A549 (cell line): ENCODE measurements at regions not wholly inside any gene's neighbourhood (a gene's known extent, or its start where the extent isn't known, plus 50 kb on each side); places are given as distances from the start of the nearest gene placed in this dataset.

ENCODE experiments used
- ATAC-seq, 2 experiments: fragments of 200-7000 bp in 1 of 2; fragments of >200 bp in 1 of 2; cut with Nextera tagmentation in 1 of 2; cut with Tn5 transposase in 1 of 2; 3 replicates each; pipeline versions ENCODE4 v1.8.0 to v1.9.1; 2018 to 2020; ENCODE audit warnings: mild to moderate bottlenecking in 1 of 2, moderate library complexity in 1 of 2
- CTCF ChIA-PET: fragments of 300-600 bp; sonication (Branson Sonifier 250); formaldehyde crosslinking; extraction: SDS; loops from one replicate; lab custom pipeline; 2021; ENCODE audit warnings: antibody characterized with exemption, inconsistent platforms; lab: Yijun Ruan, JAX
- POLR2A ChIA-PET: fragments of 350-600 bp; formaldehyde crosslinking; extraction: SDS; loops from one replicate; lab custom pipeline; 2021; ENCODE audit warnings: antibody characterized with exemption, inconsistent platforms; lab: Yijun Ruan, JAX
- DNase-seq, 2 experiments: peaks; one replicate each; pipeline versions ENCODE4 v3.0.0 to v3.0.0-alpha.2; 2011 to 2016; ENCODE audit warnings: low read depth in 1 of 2, low spot score in 1 of 2
- FAIRE-seq: peaks from 2 replicates; lab custom pipeline; 2011; peaks lifted over from hg19 to GRCh38; lab: Jason Lieb, UNC
- H3K27ac ChIP-seq, 2 experiments: fragments of >200 bp; sonication (Bioruptor Twin); formaldehyde crosslinking; 3 replicates each; pipeline ENCODE4 v1.5.1; 2016 to 2017
- H3K4me1 ChIP-seq: fragments of >200 bp; sonication (Bioruptor Twin); formaldehyde crosslinking; 3 replicates; pipeline ENCODE4 v1.6.1; 2016
- H3K4me2 ChIP-seq: fragments of >200 bp; sonication (Bioruptor Twin); formaldehyde crosslinking; 3 replicates; pipeline ENCODE4 v1.6.1; 2016
- H3K4me3 ChIP-seq: fragments of >200 bp; sonication (Bioruptor Twin); formaldehyde crosslinking; 3 replicates; pipeline ENCODE4 v1.5.1; 2016
- H3K9me3 ChIP-seq: fragments of >200 bp; sonication (Bioruptor Twin); formaldehyde crosslinking; 3 replicates; pipeline ENCODE4 v1.6.1; 2016
- ATOH8 ChIP-seq: fragments of 250-450 bp; sonication (Bioruptor Pico); IDR thresholded peaks from 2 replicates; pipeline ENCODE4 v1.5.0; 2020; ENCODE audit warnings: low read depth, mild to moderate bottlenecking, moderate library complexity
- CBX2 ChIP-seq: fragments of 200-600 bp; sonication (generic); IDR thresholded peaks from 2 replicates; pipeline ENCODE4 v1.6.1; 2016; ENCODE audit warnings: low read depth, mild to moderate bottlenecking, borderline replicate concordance
- CEBPB ChIP-seq, 2 experiments: fragments of >200 bp in 1 of 2; sonication (Bioruptor Twin) in 1 of 2; formaldehyde crosslinking in 1 of 2; IDR thresholded peaks; 2 replicates each; pipeline ENCODE4 v1.6.1; 2012 to 2016
- CHD4 ChIP-seq: fragments of 200-600 bp; sonication (generic); IDR thresholded peaks from 2 replicates; pipeline ENCODE4 v1.6.1; 2016; ENCODE audit warnings: antibody characterized with exemption, mild to moderate bottlenecking, borderline replicate concordance
- CTCF ChIP-seq: fragments of >200 bp; sonication (Bioruptor Twin); formaldehyde crosslinking; IDR thresholded peaks from 3 replicates; pipeline ENCODE4 v1.5.1; 2016
- EHF ChIP-seq: fragments of 250-450 bp; sonication (Bioruptor Pico); IDR thresholded peaks from 2 replicates; pipeline ENCODE4 v1.5.0; 2020; ENCODE audit warnings: mild to moderate bottlenecking
- EHMT2 ChIP-seq: fragments of 200-600 bp; sonication (generic); IDR thresholded peaks from 2 replicates; pipeline ENCODE4 v1.6.1; 2016; ENCODE audit warnings: antibody characterized with exemption, low read depth, mild to moderate bottlenecking, moderate library complexity
- GATA3 ChIP-seq: IDR thresholded peaks from 2 replicates; pipeline ENCODE4 v1.6.1; 2012; ENCODE audit warnings: borderline replicate concordance
- HOXB13 ChIP-seq: fragments of 250-450 bp; sonication (Bioruptor Pico); IDR thresholded peaks from 2 replicates; pipeline ENCODE4 v1.5.0; 2020; ENCODE audit warnings: low read depth, mild to moderate bottlenecking, moderate library complexity
- JUN ChIP-seq, 2 experiments: fragments of >200 bp; sonication (Bioruptor Twin); formaldehyde crosslinking; IDR thresholded peaks; 2 replicates in 1 of 2; 3 replicates in 1 of 2; pipeline ENCODE4 v1.6.1; 2016 to 2017
- KDM5A ChIP-seq: fragments of 200-600 bp; sonication (generic); IDR thresholded peaks from 2 replicates; pipeline ENCODE4 v1.6.1; 2016; ENCODE audit warnings: antibody characterized with exemption, mild to moderate bottlenecking
- NFE2L2 ChIP-seq: fragments of 150-350 bp; conservative IDR thresholded peaks from 2 replicates; pipeline ENCODE4 v1.6.1; 2014; ENCODE audit warnings: low read length
- NPAS2 ChIP-seq: fragments of 250-450 bp; sonication (Bioruptor Pico); IDR thresholded peaks from 2 replicates; pipeline ENCODE4 v1.8.0; 2022; ENCODE audit warnings: mild to moderate bottlenecking, moderate library complexity, borderline replicate concordance
- NR3C1 ChIP-seq: fragments of >200 bp; sonication (Bioruptor Twin); formaldehyde crosslinking; IDR thresholded peaks from 3 replicates; pipeline ENCODE4 v1.6.1; 2017
- PBX3 ChIP-seq: IDR thresholded peaks from 2 replicates; pipeline ENCODE4 v1.6.1; 2012
- POLR2A ChIP-seq: IDR thresholded peaks from 2 replicates; pipeline ENCODE4 v1.6.1; 2012; ENCODE audit warnings: mild to moderate bottlenecking, low read length
- RAD21 ChIP-seq, 2 experiments: fragments of >200 bp in 1 of 2; sonication (Bioruptor Twin) in 1 of 2; formaldehyde crosslinking in 1 of 2; IDR thresholded peaks in 1 of 2; conservative IDR thresholded peaks in 1 of 2; 2 replicates in 1 of 2; 3 replicates in 1 of 2; pipeline ENCODE4 v1.6.1; 2012 to 2018; ENCODE audit warnings: inconsistent platforms in 1 of 2
- RFX5 ChIP-seq: fragments of 450-650 bp; IDR thresholded peaks from 2 replicates; pipeline ENCODE4 v1.7.1; 2014; ENCODE audit warnings: antibody characterized with exemption, mild to moderate bottlenecking, moderate library complexity
- SREBF2 ChIP-seq: fragments of 450-650 bp; IDR thresholded peaks from 2 replicates; pipeline ENCODE4 v1.6.1; 2014; ENCODE audit warnings: mild to moderate bottlenecking, moderate library complexity
- TFCP2L1 ChIP-seq: fragments of 250-450 bp; sonication (Bioruptor Pico); IDR thresholded peaks from 2 replicates; pipeline ENCODE4 v1.5.0; 2021; ENCODE audit warnings: mild to moderate bottlenecking
- USF2 ChIP-seq: fragments of 450-650 bp; IDR thresholded peaks from 2 replicates; pipeline ENCODE4 v1.6.1; 2014; ENCODE audit warnings: antibody characterized with exemption
- WGBS: methylation state at CpG from one replicate; pipeline ENCODE4 v1.1.6; 2017; ENCODE audit errors: missing lambda C conversion rate; 5-methylcytosine and 5-hydroxymethylcytosine counted together
- TF ChIP-seq, protein P1 (sequence below): fragments of 150-350 bp; IDR thresholded peaks from 2 replicates; pipeline ENCODE4 v1.6.1; 2014; ENCODE audit warnings: low read depth, mild to moderate bottlenecking, low read length
- TF ChIP-seq, protein P2 (sequence below): IDR thresholded peaks from 2 replicates; pipeline ENCODE4 v1.6.1; 2012; ENCODE audit warnings: low read depth, borderline replicate concordance
- TF ChIP-seq, protein P3 (sequence below): fragments of >200 bp; sonication (Bioruptor Twin); formaldehyde crosslinking; IDR thresholded peaks from 3 replicates; pipeline ENCODE4 v1.6.1; 2016

GRCh38 chr15:70470556-70471191 lies 292.7 kb downstream of the UACA start:
- Histone ChIP-seq H3K4me3 (no peak overlapping the region), H3K27ac (peak overlapping the region in 1 of 2 experiments; percentile 39; a peak in 2 of 6 replicates)
- TF ChIP-seq SREBF2, result no peak
- no peak for TF ChIP-seq KDM5A
- no peak for TF ChIP-seq HOXB13 (CRISPR knock-in tag)
- TF ChIP-seq RAD21 (conservative IDR thresholded peaks at IDR 0.05 in 1 of 2, IDR thresholded peaks at IDR 0.05 in 1 of 2), result no peak
- TF ChIP-seq EHF, result no peak
- TF ChIP-seq, all 56 proteins: peak for 0
- no peak overlapping the region for H3K4me2 ChIP-seq
- FAIRE-seq (no peak), DNase-seq (no peak), ATAC-seq (no peak)
- ChIA-PET CTCF (interaction anchor here (1.0 to 12.6 kb wide), 6 partner anchors 11 to 994 kb away, joined by 3 to 147 read pairs (median 8); no protein-coding TSS in a partner anchor), POLR2A (no interaction called here)
- 85% methylated on average over 7 of the region's 7 CpGs for WGBS
- H3K4me1 ChIP-seq, result peaks cover 37% of the 10 kb centered on the region
- no peaks in the 10 kb centered on the region for H3K9me3 ChIP-seq

GRCh38 chr15:70469651-70470555 lies 293.5 kb downstream of the UACA start:
- peaks cover 30% of the 10 kb centered on the region for H3K4me1 ChIP-seq
- TF ChIP-seq CEBPB (IDR thresholded peaks at IDR 0.05), result peak in 1 of 2 experiments; percentile 49; a peak in 2 of 4 replicates
- no peak for TF ChIP-seq JUN (IDR thresholded peaks at IDR 0.05)
- TF ChIP-seq, all 56 proteins: peak for 1
- Histone ChIP-seq H3K4me2 (no peak overlapping the region), H3K9me3 (no peaks in the 10 kb centered on the region), H3K27ac (peak overlapping the region in 1 of 2 experiments; percentile 39; a peak in 2 of 6 replicates), H3K4me3 (no peak overlapping the region)
- ChIA-PET CTCF (interaction anchor here (0.8 to 12.6 kb wide), 8 partner anchors 10 to 993 kb away, joined by 3 to 147 read pairs (median 8); no protein-coding TSS in a partner anchor), POLR2A (no interaction called here)
- ATAC-seq (no peak), FAIRE-seq (no peak), DNase-seq (no peak)
- 78% methylated on average over 16 of the region's 16 CpGs for whole genome bisulfite sequencing

DNA sequence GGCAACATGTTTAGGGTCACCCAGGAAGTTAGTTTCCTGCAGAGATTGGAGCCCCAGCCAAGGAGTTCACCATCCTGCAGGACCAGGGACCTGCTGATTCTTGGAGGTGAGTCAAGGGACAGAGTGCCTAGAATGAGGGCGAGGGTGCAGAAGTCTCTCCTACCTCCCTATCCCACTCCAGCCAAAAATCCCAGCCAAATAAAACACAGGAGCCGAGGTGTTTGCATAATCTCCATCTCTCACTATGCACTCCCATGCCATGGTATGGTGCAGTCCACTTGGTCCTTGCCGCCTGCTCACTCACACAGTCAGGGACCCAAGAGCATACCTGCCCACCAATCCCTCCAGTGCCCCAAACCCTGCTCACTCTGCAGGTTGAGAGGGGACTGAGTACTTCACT lies 294.2 kb downstream of the UACA start:
- H3K4me2 ChIP-seq, result no peak overlapping the region
- DNase-seq (no peak), FAIRE-seq (no peak), ATAC-seq (no peak)
- H3K4me1 ChIP-seq, result peaks cover 22% of the 10 kb centered on the region
- CTCF ChIA-PET, result interaction anchor here (0.8 to 12.6 kb wide), 6 partner anchors 9 to 992 kb away, joined by 3 to 147 read pairs (median 24); no protein-coding TSS in a partner anchor
- POLR2A ChIA-PET, result no interaction called here
- H3K4me3 ChIP-seq, result no peak overlapping the region
- 81% methylated on average over 3 of the region's 3 CpGs for WGBS
- H3K9me3 ChIP-seq, result no peaks in the 10 kb centered on the region
- no peak overlapping the region; a peak in 1 of 6 replicates for H3K27ac ChIP-seq
- TF ChIP-seq TFCP2L1 (CRISPR knock-in tag) (no peak), GATA3 (no peak), CTCF (no peak), POLR2A (no peak), NPAS2 (CRISPR knock-in tag) (no peak), NFE2L2 (no peak), CBX2 (no peak), RFX5 (no peak), USF2 (no peak), PBX3 (no peak), EHMT2 (no peak), ATOH8 (CRISPR knock-in tag) (no peak), NR3C1 (no peak), CHD4 (no peak)
- TF ChIP-seq, protein P1, sequence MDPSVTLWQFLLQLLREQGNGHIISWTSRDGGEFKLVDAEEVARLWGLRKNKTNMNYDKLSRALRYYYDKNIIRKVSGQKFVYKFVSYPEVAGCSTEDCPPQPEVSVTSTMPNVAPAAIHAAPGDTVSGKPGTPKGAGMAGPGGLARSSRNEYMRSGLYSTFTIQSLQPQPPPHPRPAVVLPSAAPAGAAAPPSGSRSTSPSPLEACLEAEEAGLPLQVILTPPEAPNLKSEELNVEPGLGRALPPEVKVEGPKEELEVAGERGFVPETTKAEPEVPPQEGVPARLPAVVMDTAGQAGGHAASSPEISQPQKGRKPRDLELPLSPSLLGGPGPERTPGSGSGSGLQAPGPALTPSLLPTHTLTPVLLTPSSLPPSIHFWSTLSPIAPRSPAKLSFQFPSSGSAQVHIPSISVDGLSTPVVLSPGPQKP, result no peak
- TF ChIP-seq, protein P2, sequence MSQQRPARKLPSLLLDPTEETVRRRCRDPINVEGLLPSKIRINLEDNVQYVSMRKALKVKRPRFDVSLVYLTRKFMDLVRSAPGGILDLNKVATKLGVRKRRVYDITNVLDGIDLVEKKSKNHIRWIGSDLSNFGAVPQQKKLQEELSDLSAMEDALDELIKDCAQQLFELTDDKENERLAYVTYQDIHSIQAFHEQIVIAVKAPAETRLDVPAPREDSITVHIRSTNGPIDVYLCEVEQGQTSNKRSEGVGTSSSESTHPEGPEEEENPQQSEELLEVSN, result no peak
- TF ChIP-seq, protein P3, sequence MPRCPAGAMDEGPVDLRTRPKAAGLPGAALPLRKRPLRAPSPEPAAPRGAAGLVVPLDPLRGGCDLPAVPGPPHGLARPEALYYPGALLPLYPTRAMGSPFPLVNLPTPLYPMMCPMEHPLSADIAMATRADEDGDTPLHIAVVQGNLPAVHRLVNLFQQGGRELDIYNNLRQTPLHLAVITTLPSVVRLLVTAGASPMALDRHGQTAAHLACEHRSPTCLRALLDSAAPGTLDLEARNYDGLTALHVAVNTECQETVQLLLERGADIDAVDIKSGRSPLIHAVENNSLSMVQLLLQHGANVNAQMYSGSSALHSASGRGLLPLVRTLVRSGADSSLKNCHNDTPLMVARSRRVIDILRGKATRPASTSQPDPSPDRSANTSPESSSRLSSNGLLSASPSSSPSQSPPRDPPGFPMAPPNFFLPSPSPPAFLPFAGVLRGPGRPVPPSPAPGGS, result no peak
